H1 (cell line): ENCODE measurements at regions not wholly inside any gene's neighbourhood (a gene's known extent, or its start where the extent isn't known, plus 50 kb on each side); places are given as distances from the start of the nearest gene placed in this dataset.
A peak's percentile ranks its signal among the peaks of the same experiment; 100 is the strongest.

Source experiments
- CTCF ChIA-PET: fragments of 300-600 bp; sonication (Branson Sonifier 250); formaldehyde crosslinking; loops from one replicate; lab custom pipeline; 2021; ENCODE audit not compliant: partially characterized antibody; lab: Charles Lee
- POLR2A ChIA-PET: fragments of 300-600 bp; sonication (Branson Sonifier 250); formaldehyde crosslinking; loops from one replicate; lab custom pipeline; 2021; ENCODE audit warnings: inconsistent platforms; ENCODE audit not compliant: partially characterized antibody; lab: Charles Lee
- DNase-seq, 2 experiments: peaks; one replicate each; pipeline versions ENCODE4 v3.0.0 to v3.0.0-alpha.2; 2010 to 2022; ENCODE audit warnings: low spot score in 2 of 2, low read depth in 1 of 2, mixed read lengths in 1 of 2
- FAIRE-seq: peaks from 2 replicates; lab custom pipeline; 2011; peaks lifted over from hg19 to GRCh38; lab: Jason Lieb, UNC
- H2AFZ ChIP-seq: 2 replicates; pipeline ENCODE4 v1.8.1; 2012; ENCODE audit warnings: low read length, inconsistent platforms
- H2AK5ac ChIP-seq: 2 replicates; pipeline ENCODE4 v1.6.1; 2013; ENCODE audit warnings: low read depth, low read length
- H2BK120ac ChIP-seq: replicated peaks from 2 replicates; pipeline ENCODE3; 2013; ENCODE audit warnings: low read depth, low read length, inconsistent platforms
- H2BK12ac ChIP-seq: 2 replicates; pipeline ENCODE4 v1.6.1; 2013; ENCODE audit warnings: low read depth, low read length
- H2BK15ac ChIP-seq: 2 replicates; pipeline ENCODE4 v1.6.1; 2013; ENCODE audit warnings: low read length
- H2BK20ac ChIP-seq: 2 replicates; pipeline ENCODE4 v1.6.1; 2013; ENCODE audit warnings: low read length
- H2BK5ac ChIP-seq: 2 replicates; pipeline ENCODE4 v1.6.1; 2013; ENCODE audit warnings: low read depth, low read length
- H3K14ac ChIP-seq: 2 replicates; pipeline ENCODE4 v1.6.1; 2013; ENCODE audit warnings: inconsistent platforms; ENCODE audit not compliant: insufficient read length
- H3K18ac ChIP-seq: 2 replicates; pipeline ENCODE4 v1.6.1; 2013; ENCODE audit warnings: low read length; ENCODE audit errors: extremely low read depth
- H3K23ac ChIP-seq: 2 replicates; pipeline ENCODE4 v1.6.1; 2013; ENCODE audit warnings: inconsistent platforms; ENCODE audit not compliant: insufficient read length
- H3K23me2 ChIP-seq: 2 replicates; pipeline ENCODE4 v1.6.1; 2013; ENCODE audit warnings: low read depth, low read length
- H3K27ac ChIP-seq: 2 replicates; pipeline ENCODE4 v1.6.1; 2011; ENCODE audit warnings: low read depth, low read length, inconsistent platforms
- H3K27me3 ChIP-seq, 4 experiments: replicated peaks in 1 of 4; 1 replicate in 1 of 4; 2 replicates in 3 of 4; pipeline versions ENCODE4 v1.6.1 to v1.8.1; 2011 to 2013; ENCODE audit warnings: low read length in 3 of 4, mild to moderate bottlenecking in 3 of 4, inconsistent platforms in 2 of 4, mixed read lengths in 2 of 4, moderate library complexity in 1 of 4; ENCODE audit not compliant: control insufficient read depth in 3 of 4, insufficient read depth in 3 of 4; ENCODE audit errors: extremely low read depth in 1 of 4
- H3K36me3 ChIP-seq, 4 experiments: 2 replicates each; pipeline versions ENCODE4 v1.6.1 to v1.8.1; 2011 to 2013; ENCODE audit warnings: mild to moderate bottlenecking in 4 of 4, low read length in 3 of 4, moderate library complexity in 2 of 4, control low read depth in 1 of 4, inconsistent platforms in 1 of 4; ENCODE audit not compliant: insufficient read depth in 4 of 4, control insufficient read depth in 2 of 4
- H3K4ac ChIP-seq: replicated peaks from 2 replicates; pipeline ENCODE3; 2013; ENCODE audit warnings: low read length, low read depth, mixed read lengths, inconsistent platforms; ENCODE audit not compliant: insufficient read length
- H3K4me1 ChIP-seq, 4 experiments: replicated peaks in 1 of 4; 1 replicate in 1 of 4; 2 replicates in 3 of 4; pipeline versions ENCODE4 v1.6.1 to v1.8.1; 2011 to 2013; ENCODE audit warnings: low read length in 3 of 4, inconsistent platforms in 2 of 4, mixed read lengths in 1 of 4; ENCODE audit not compliant: insufficient read depth in 4 of 4, control insufficient read depth in 3 of 4
- H3K4me2 ChIP-seq, 2 experiments: 2 replicates each; pipeline versions ENCODE4 v1.6.1 to v1.8.1; 2011 to 2013; ENCODE audit warnings: low read depth in 2 of 2, low read length in 2 of 2, control low read depth in 1 of 2, inconsistent platforms in 1 of 2, mild to moderate bottlenecking in 1 of 2; ENCODE audit not compliant: insufficient read depth in 1 of 2
- H3K4me3 ChIP-seq, 4 experiments: fragments of 200-600, 300-600 bp in 1 of 4; sonication (generic), shearing (Covaris generic), sonication (Bioruptor Twin) in 1 of 4; 2 replicates each; pipeline versions ENCODE4 v1.5.1 to v1.8.1; 2011 to 2016; ENCODE audit warnings: low read length in 4 of 4, low read depth in 3 of 4, control low read depth in 2 of 4, inconsistent platforms in 2 of 4, mild to moderate bottlenecking in 2 of 4, mixed read lengths in 1 of 4, moderate library complexity in 1 of 4; ENCODE audit not compliant: insufficient read depth in 2 of 4; ENCODE audit errors: extremely low read depth in 1 of 4
- H3K56ac ChIP-seq: replicated peaks from 2 replicates; pipeline ENCODE3; 2013; ENCODE audit warnings: low read depth, mild to moderate bottlenecking, mixed read lengths, low read length, inconsistent platforms; ENCODE audit not compliant: insufficient read length
- H3K79me1 ChIP-seq: 2 replicates; pipeline ENCODE4 v1.6.1; 2013; ENCODE audit warnings: low read depth, low read length, control low read depth
- H3K79me2 ChIP-seq, 2 experiments: 2 replicates each; pipeline versions ENCODE4 v1.6.1 to v1.8.1; 2012 to 2013; ENCODE audit warnings: low read length in 2 of 2, mild to moderate bottlenecking in 2 of 2, inconsistent platforms in 1 of 2; ENCODE audit not compliant: insufficient read depth in 2 of 2, control insufficient read depth in 1 of 2
- H3K9ac ChIP-seq, 4 experiments: replicated peaks in 1 of 4; 1 replicate in 1 of 4; 2 replicates in 3 of 4; pipeline versions ENCODE4 v1.6.1 to v1.8.1; 2011 to 2013; ENCODE audit warnings: low read depth in 3 of 4, low read length in 3 of 4, control low read depth in 2 of 4, mild to moderate bottlenecking in 2 of 4, moderate library complexity in 2 of 4, inconsistent platforms in 1 of 4; ENCODE audit errors: extremely low read depth in 1 of 4
- H3K9me3 ChIP-seq, 2 experiments: 2 replicates each; pipeline versions ENCODE4 v1.6.1 to v1.8.1; 2012 to 2013; ENCODE audit warnings: mild to moderate bottlenecking in 2 of 2, moderate library complexity in 2 of 2, control low read depth in 1 of 2, inconsistent platforms in 1 of 2, low read depth in 1 of 2, low read length in 1 of 2, mixed read lengths in 1 of 2; ENCODE audit not compliant: insufficient read depth in 2 of 2
- H4K20me1 ChIP-seq, 2 experiments: replicated peaks in 1 of 2; 2 replicates each; pipeline versions ENCODE3 to v1.8.1; 2011 to 2013; ENCODE audit warnings: inconsistent platforms in 2 of 2, low read length in 2 of 2, mild to moderate bottlenecking in 1 of 2; ENCODE audit not compliant: insufficient read depth in 2 of 2, control insufficient read depth in 1 of 2
- H4K5ac ChIP-seq: 2 replicates; pipeline ENCODE4 v1.6.1; 2013; ENCODE audit warnings: low read length, low read depth, mixed read lengths, inconsistent platforms; ENCODE audit not compliant: insufficient read length
- H4K8ac ChIP-seq: 2 replicates; pipeline ENCODE4 v1.8.0; 2013; ENCODE audit warnings: mild to moderate bottlenecking, moderate library complexity, low read length, inconsistent platforms; ENCODE audit not compliant: insufficient read depth; ENCODE audit errors: extremely low read depth
- H4K91ac ChIP-seq: replicated peaks from 2 replicates; pipeline ENCODE3; 2013; ENCODE audit warnings: low read length, mixed read lengths, inconsistent platforms; ENCODE audit not compliant: insufficient read length
- ASH2L ChIP-seq: fragments of 200-600, 300-600 bp; sonication (generic); IDR thresholded peaks from one replicate; pipeline ENCODE4 v1.7.1; 2017; ENCODE audit warnings: low read length
- BACH1 ChIP-seq: IDR thresholded peaks from 2 replicates; pipeline ENCODE4 v1.6.1; 2012; ENCODE audit warnings: low read length, improper control_type of control experiment
- CBX5 ChIP-seq: fragments of 300-800, 300-1000 bp; sonication (generic); IDR thresholded peaks from 2 replicates; pipeline ENCODE4 v1.7.1; 2016; ENCODE audit warnings: antibody characterized with exemption, low read length, low read depth
- CBX8 ChIP-seq: fragments of 300-800, 300-1000 bp; sonication (generic); IDR thresholded peaks from 2 replicates; pipeline ENCODE4 v1.7.1; 2016; ENCODE audit warnings: low read depth, low read length, borderline replicate concordance
- CHD1 ChIP-seq: IDR thresholded peaks from 2 replicates; pipeline ENCODE4 v1.6.1; 2012; ENCODE audit warnings: low read depth, low read length, improper control_type of control experiment
- EP300 ChIP-seq, 2 experiments: IDR thresholded peaks; 1 replicate in 1 of 2; 2 replicates in 1 of 2; pipeline ENCODE4 v1.6.1; 2011 to 2012; ENCODE audit warnings: low read depth in 2 of 2, low read length in 2 of 2, mild to moderate bottlenecking in 2 of 2, borderline replicate concordance in 1 of 2, inconsistent platforms in 1 of 2, moderate library complexity in 1 of 2
- HDAC2 ChIP-seq, 2 experiments: fragments of 300-600 bp in 1 of 2; sonication (generic) in 1 of 2; IDR thresholded peaks; 2 replicates each; pipeline ENCODE4 v1.6.1; 2011 to 2012; ENCODE audit warnings: low read depth in 2 of 2, low read length in 2 of 2, mild to moderate bottlenecking in 2 of 2, moderate library complexity in 2 of 2, borderline replicate concordance in 1 of 2, inconsistent platforms in 1 of 2
- MAFK ChIP-seq: IDR thresholded peaks from 2 replicates; pipeline ENCODE4 v1.6.1; 2012; ENCODE audit warnings: low read depth, mild to moderate bottlenecking, improper control_type of control experiment, low read length
- RAD21 ChIP-seq, 2 experiments: IDR thresholded peaks in 1 of 2; conservative IDR thresholded peaks in 1 of 2; 2 replicates each; pipeline ENCODE4 v1.6.1; 2011; ENCODE audit warnings: low read depth in 2 of 2, low read length in 2 of 2, improper control_type of control experiment in 1 of 2, inconsistent platforms in 1 of 2, mild to moderate bottlenecking in 1 of 2, moderate library complexity in 1 of 2
- SAP30 ChIP-seq: fragments of 300-600 bp; sonication (generic); IDR thresholded peaks from 2 replicates; pipeline ENCODE4 v1.7.1; 2012; ENCODE audit warnings: low read length, moderate library complexity, mild to moderate bottlenecking, inconsistent platforms; ENCODE audit not compliant: insufficient read depth, insufficient replicate concordance
- SIX5 ChIP-seq: IDR thresholded peaks from 2 replicates; pipeline ENCODE4 v1.6.1; 2011; ENCODE audit warnings: mild to moderate bottlenecking, low read depth, low read length
- SP1 ChIP-seq: IDR thresholded peaks from 2 replicates; pipeline ENCODE4 v1.6.1; 2011; ENCODE audit warnings: low read depth, low read length
- SP2 ChIP-seq: IDR thresholded peaks from 2 replicates; pipeline ENCODE4 v1.6.1; 2012; ENCODE audit warnings: mild to moderate bottlenecking, low read length, inconsistent platforms
- SUZ12 ChIP-seq: fragments of 200-600 bp; sonication (generic); IDR thresholded peaks from 2 replicates; pipeline ENCODE4 v1.6.1; 2012; ENCODE audit warnings: mild to moderate bottlenecking, inconsistent platforms, low read length, moderate library complexity, mixed read lengths
- YY1 ChIP-seq: IDR thresholded peaks from 2 replicates; pipeline ENCODE4 v1.6.1; 2011; ENCODE audit warnings: low read depth, mild to moderate bottlenecking, low read length
- ZNF274 ChIP-seq: IDR thresholded peaks from 2 replicates; pipeline ENCODE4 v1.7.0; 2012; ENCODE audit warnings: low read length, borderline replicate concordance; ENCODE audit errors: extremely low read depth

GRCh38 chr2:146979746-146980145 is 865.1 kb upstream of the ACVR2A start:
- Histone ChIP-seq H3K27me3 (peaks cover 0 to 1% (median 0%) of the 10 kb centered on the region in 4 experiments; a peak in 1 of 7 replicates), H3K4me1 (peaks cover 0 to 8% (median 2%) of the 10 kb centered on the region in 4 experiments; a peak in 2 of 7 replicates), H3K79me2 (no peaks in the 10 kb centered on the region), H3K9me3 (no peaks in the 10 kb centered on the region; a peak in 1 of 4 replicates), H2BK12ac (no peak overlapping the region), H3K9ac (no peak overlapping the region), H3K56ac (no peak overlapping the region), H3K36me3 (no peaks in the 10 kb centered on the region), H4K8ac (no peak overlapping the region), H3K23me2 (no peaks in the 10 kb centered on the region), H2BK5ac (no peak overlapping the region), H2BK20ac (no peak overlapping the region; the same call in 1 of the 2 replicates), H3K27ac (no peak overlapping the region), H3K4me3 (no peak overlapping the region), H4K5ac (no peak overlapping the region), H3K4ac (no peak overlapping the region), H2AFZ (no peak overlapping the region; the same call in 1 of the 2 replicates), H3K79me1 (no peaks in the 10 kb centered on the region), H4K20me1 (no peaks in the 10 kb centered on the region), H3K23ac (no peak overlapping the region), H3K18ac (no peak overlapping the region), H4K91ac (peak overlapping the region; percentile 81), H2BK15ac (no peak overlapping the region), H2BK120ac (peak overlapping the region; percentile 33), H3K4me2 (no peak overlapping the region), H2AK5ac (no peak overlapping the region), H3K14ac (no peak overlapping the region)
- CTCF ChIA-PET, result no interaction called here
- no peak for FAIRE-seq
- no peak for DNase-seq
- POLR2A ChIA-PET, result no interaction called here
- TF ChIP-seq HDAC2 (IDR thresholded peaks at IDR 0.05; ENCODE audit: borderline replicate concordance in 1 of 2, low read depth in 2 of 2, low read length in 2 of 2), result no peak
- no peak for TF ChIP-seq CBX8
- TF ChIP-seq SUZ12, result no peak
- no peak for TF ChIP-seq SP2
- no peak for TF ChIP-seq CBX5
- no peak for TF ChIP-seq YY1
- TF ChIP-seq RAD21 (IDR thresholded peaks at IDR 0.05 in 1 of 2, conservative IDR thresholded peaks at IDR 0.05 in 1 of 2; ENCODE audit: low read depth in 2 of 2, low read length in 2 of 2), result no peak
- no peak for TF ChIP-seq CHD1
- no peak for TF ChIP-seq SP1
- no peak for TF ChIP-seq MAFK
- no peak for TF ChIP-seq ASH2L
- no peak for TF ChIP-seq ZNF274
- TF ChIP-seq BACH1, result no peak
- no peak for TF ChIP-seq EP300 (IDR thresholded peaks at IDR 0.05; ENCODE audit: borderline replicate concordance in 1 of 2, low read depth in 2 of 2, low read length in 2 of 2)
- TF ChIP-seq SAP30, result no peak
- TF ChIP-seq SIX5, result no peak
